Endothelial cell of umbilical vein (primary cell): ENCODE measurements at regions not wholly inside any gene's neighbourhood (a gene's known extent, or its start where the extent isn't known, plus 50 kb on each side); places are given as distances from the start of the nearest gene placed in this dataset.

Experiments
- BruUV-seq: library from RNA; stranded (reverse); fragments of 400-500 nt; replicated peaks from 2 replicates; lab custom pipeline; 2021; lab: Mats Ljungman, UMichigan
- CTCF ChIA-PET: fragments of 300-600, 350-600 bp; sonication (Branson Sonifier 250); formaldehyde crosslinking; loops from one replicate; lab custom pipeline; 2021; ENCODE audit warnings: antibody characterized with exemption, inconsistent platforms; lab: Charles Lee
- POLR2A ChIA-PET: fragments of 300-600, 350-600 bp; sonication (Branson Sonifier 250); formaldehyde crosslinking; loops from one replicate; lab custom pipeline; 2021; ENCODE audit warnings: antibody characterized with exemption, inconsistent platforms; lab: Charles Lee
- DNase-seq: peaks from one replicate; pipeline ENCODE4 v3.0.0-alpha.2; 2011; ENCODE audit warnings: low read depth, low spot score
- FAIRE-seq: peaks from 2 replicates; lab custom pipeline; 2011; peaks lifted over from hg19 to GRCh38; lab: Jason Lieb, UNC
- H2AFZ ChIP-seq: 2 replicates; pipeline ENCODE4 v1.6.0; 2012; ENCODE audit warnings: low read depth, low read length, control low read depth, inconsistent platforms
- H3K27ac ChIP-seq: 2 replicates; pipeline ENCODE4 v1.5.1; 2011; ENCODE audit warnings: low read depth, mild to moderate bottlenecking, control low read depth, low read length, moderate library complexity; ENCODE audit not compliant: insufficient read depth
- H3K27me3 ChIP-seq, 2 experiments: 2 replicates each; pipeline versions ENCODE4 v1.6.0 to v1.6.1; 2011; ENCODE audit warnings: low read length in 2 of 2, mixed read lengths in 1 of 2; ENCODE audit not compliant: control insufficient read depth in 2 of 2, insufficient read depth in 2 of 2
- H3K36me3 ChIP-seq, 2 experiments: 2 replicates in 1 of 2; 3 replicates in 1 of 2; pipeline ENCODE4 v1.5.1; 2011; ENCODE audit warnings: low read length in 2 of 2, mild to moderate bottlenecking in 1 of 2, moderate library complexity in 1 of 2; ENCODE audit not compliant: control insufficient read depth in 2 of 2, insufficient read depth in 2 of 2; ENCODE audit errors: extremely low read depth in 1 of 2
- H3K4me1 ChIP-seq: 3 replicates; pipeline ENCODE4 v1.5.1; 2011; ENCODE audit warnings: mild to moderate bottlenecking, low read length; ENCODE audit not compliant: control insufficient read depth, insufficient read depth; ENCODE audit errors: extremely low read depth
- H3K4me2 ChIP-seq: 2 replicates; pipeline ENCODE4 v1.6.1; 2011; ENCODE audit warnings: low read length, control low read depth, mixed read lengths; ENCODE audit not compliant: insufficient read depth
- H3K4me3 ChIP-seq, 3 experiments: fragments of 200-600 bp in 1 of 3; sonication (generic), shearing (Covaris generic) in 1 of 3; replicated peaks in 1 of 3; 2 replicates each; pipeline ENCODE4 v1.5.1; 2011 to 2016; ENCODE audit warnings: control low read depth in 3 of 3, low read length in 3 of 3, mild to moderate bottlenecking in 2 of 3, inconsistent platforms in 1 of 3, low read depth in 1 of 3, moderate library complexity in 1 of 3; ENCODE audit not compliant: insufficient read depth in 1 of 3
- H3K79me2 ChIP-seq: 2 replicates; pipeline ENCODE4 v1.6.0; 2012; ENCODE audit warnings: low read length, inconsistent platforms; ENCODE audit not compliant: control insufficient read depth, insufficient read depth
- H3K9ac ChIP-seq: replicated peaks from 2 replicates; pipeline ENCODE3; 2011; ENCODE audit warnings: low read length, control low read depth; ENCODE audit not compliant: insufficient read depth; ENCODE audit errors: extremely low read depth
- H3K9me1 ChIP-seq: replicated peaks from 3 replicates; pipeline ENCODE4 v1.6.0; 2011; ENCODE audit warnings: mild to moderate bottlenecking, low read length; ENCODE audit not compliant: control insufficient read depth, insufficient read depth; ENCODE audit errors: extremely low read depth
- H3K9me3 ChIP-seq: replicated peaks from 2 replicates; pipeline ENCODE4 v1.5.1; 2012; ENCODE audit warnings: low read length, inconsistent platforms; ENCODE audit not compliant: control insufficient read depth, insufficient read depth
- H4K20me1 ChIP-seq: replicated peaks from 2 replicates; pipeline ENCODE3; 2011; ENCODE audit warnings: mild to moderate bottlenecking, low read length; ENCODE audit not compliant: control insufficient read depth, insufficient read depth; ENCODE audit errors: extremely low read depth
- CTCF ChIP-seq, 2 donors: IDR thresholded peaks; 1 replicate in 1 of 2; 2 replicates in 1 of 2; pipeline ENCODE4 v1.5.1; 2011; ENCODE audit warnings: low read length in 2 of 2, mild to moderate bottlenecking in 2 of 2, moderate library complexity in 2 of 2, control low read depth in 1 of 2, inconsistent platforms in 1 of 2, low read depth in 1 of 2; ENCODE audit not compliant: insufficient read depth in 1 of 2; ENCODE audit errors: extremely low read depth in 1 of 2
- EZH2 ChIP-seq: IDR thresholded peaks from 2 replicates; pipeline ENCODE4 v1.6.1; 2012; ENCODE audit warnings: borderline replicate concordance, low read depth, mild to moderate bottlenecking, moderate library complexity, low read length, inconsistent platforms; ENCODE audit not compliant: severe bottlenecking
- FOS ChIP-seq: IDR thresholded peaks from 2 replicates; pipeline ENCODE4 v1.6.1; 2011; ENCODE audit warnings: mild to moderate bottlenecking, low read length, moderate library complexity, borderline replicate concordance; ENCODE audit not compliant: insufficient read depth
- GATA2 ChIP-seq: IDR thresholded peaks from 2 replicates; pipeline ENCODE4 v1.7.0; 2011; ENCODE audit warnings: low read depth, mild to moderate bottlenecking, moderate library complexity, mixed read lengths, low read length; ENCODE audit not compliant: insufficient read length, insufficient read depth
- JUN ChIP-seq: IDR thresholded peaks from 2 replicates; pipeline ENCODE4 v1.6.1; 2011; ENCODE audit warnings: borderline replicate concordance, low read depth; ENCODE audit not compliant: insufficient read length, insufficient read depth
- MAX ChIP-seq: IDR thresholded peaks from 2 replicates; pipeline ENCODE4 v1.6.1; 2011; ENCODE audit not compliant: insufficient read depth, insufficient read length
- MYC ChIP-seq: IDR thresholded peaks from one replicate; pipeline ENCODE4 v1.6.1; 2011; ENCODE audit warnings: mild to moderate bottlenecking, low read depth, low read length
- POLR2A ChIP-seq: IDR thresholded peaks from 2 replicates; pipeline ENCODE4 v1.6.1; 2012; ENCODE audit warnings: low read depth, mild to moderate bottlenecking, control low read depth, low read length
- POLR2AphosphoS5 ChIP-seq: IDR thresholded peaks from 2 replicates; pipeline ENCODE4 v1.6.1; 2012; ENCODE audit warnings: low read depth, mild to moderate bottlenecking, control low read depth, low read length, moderate library complexity; ENCODE audit not compliant: insufficient read depth
- dilution Hi-C: fragments of 300-500 bp; cut with MboI; formaldehyde crosslinking; loops from one replicate; pipeline ENCODE4 v1.15.0; 2019; ENCODE audit warnings: low sequenced_read_pairs; ENCODE audit not compliant: extremely low pct_ligation_motif_present
- intact Hi-C: fragments of 100-400 bp; cut with micrococcal nuclease; formaldehyde crosslinking; loops from one replicate; pipeline ENCODE4 v1.10.0; 2022

- Histone ChIP-seq H3K4me2 (no peak overlapping the region), H3K9ac (no peak overlapping the region), H3K9me1 (no peaks in the 10 kb centered on the region), H3K9me3 (no peaks in the 10 kb centered on the region), H3K4me1 (no peaks in the 10 kb centered on the region), H4K20me1 (no peaks in the 10 kb centered on the region), H3K4me3 (no peak overlapping the region), H2AFZ (no peak overlapping the region), H3K27ac (no peak overlapping the region), H3K36me3 (no peaks in the 10 kb centered on the region), H3K79me2 (no peaks in the 10 kb centered on the region), H3K27me3 (no peaks in the 10 kb centered on the region)
- dilution Hi-C loops (no loop called here), intact Hi-C loops (no loop called here)
- ChIA-PET CTCF (no interaction called here), POLR2A (no interaction called here)
- no peak for DNase-seq
- TF ChIP-seq FOS, result no peak
- TF ChIP-seq EZH2, result no peak
- no peak for TF ChIP-seq JUN
- no TSS peak for BruUV-seq
- no peak for FAIRE-seq
Observed at GRCh38 chr3:139241783-139242182, 102.0 kb upstream of the MRPS22 start.

GRCh38 chr3:139243710-139244109 is 100.1 kb upstream of the MRPS22 start:
- H3K79me2 ChIP-seq, result no peaks in the 10 kb centered on the region
- H3K9ac ChIP-seq, result no peak overlapping the region
- H3K4me2 ChIP-seq, result no peak overlapping the region
- no peaks in the 10 kb centered on the region for H3K9me1 ChIP-seq
- no peak overlapping the region for H3K27ac ChIP-seq
- no peak for DNase-seq
- no peak overlapping the region for H3K4me3 ChIP-seq
- FAIRE-seq, result no peak
- intact Hi-C loops (no loop called here), dilution Hi-C loops (no loop called here)
- H4K20me1 ChIP-seq, result no peaks in the 10 kb centered on the region
- CTCF ChIA-PET, result no interaction called here
- TF ChIP-seq MAX (no peak), JUN (no peak), GATA2 (no peak), POLR2A (no peak), CTCF (IDR thresholded peaks at IDR 0.05; ENCODE audit: extremely low read depth in 1 of 2, insufficient read depth in 1 of 2, low read depth in 1 of 2, low read length in 2 of 2) (no peak), POLR2AphosphoS5 (no peak), EZH2 (no peak), FOS (no peak), MYC (no peak)
- no peaks in the 10 kb centered on the region for H3K9me3 ChIP-seq
- H3K4me1 ChIP-seq, result no peaks in the 10 kb centered on the region
- H2AFZ ChIP-seq, result no peak overlapping the region
- POLR2A ChIA-PET, result no interaction called here
- no peaks in the 10 kb centered on the region for H3K27me3 ChIP-seq
- no peaks in the 10 kb centered on the region for H3K36me3 ChIP-seq
- no TSS peak for BruUV-seq
